Right kidney (tissue), 1 donor: ENCODE measurements at regions not wholly inside any gene's neighbourhood (a gene's known extent, or its start where the extent isn't known, plus 50 kb on each side); places are given as distances from the start of the nearest gene placed in this dataset.
"Not testable (repeated sequence)": the region's sequence is repeated elsewhere in the genome, so short reads cannot be mapped to it uniquely, and the experiment has no call there.

Source experiments
- DNase-seq: peaks from one replicate; pipeline ENCODE4 v3.0.0-alpha.2; 2016

GRCh38 chr12:107503887-107504885, 181.4 kb upstream of the PWP1 start:
- no peak for DNase-seq

- no peak for DNase-seq
Observed at GRCh38 chr12:107509421-107509820, 176.2 kb upstream of the PWP1 start.

GRCh38 chr12:107510211-107510610, 175.4 kb upstream of the PWP1 start:
- DNase-seq, result no peak

GRCh38 chr12:107511292-107511691, 174.3 kb upstream of the PWP1 start:
- DNase-seq, result no peak

GRCh38 chr12:107512391-107512790, 173.2 kb upstream of the PWP1 start:
- DNase-seq, result no peak

- DNase-seq, result no peak
Observed at GRCh38 chr12:107513184-107513583, 172.4 kb upstream of the PWP1 start.

- no peak for DNase-seq
Observed at GRCh38 chr12:107513636-107514400, 171.8 kb upstream of the PWP1 start.

GRCh38 chr12:107514887-107515445, 170.6 kb upstream of the PWP1 start:
- DNase-seq, result no peak

GRCh38 chr12:107515446-107515958, 170.1 kb upstream of the PWP1 start:
- no peak for DNase-seq

GRCh38 chr12:107517816-107518215, 167.8 kb upstream of the PWP1 start:
- not testable (repeated sequence) for DNase-seq

GRCh38 chr12:107518868-107519267, 166.7 kb upstream of the PWP1 start:
- no peak for DNase-seq

GRCh38 chr12:107519906-107520859, 165.4 kb upstream of the PWP1 start:
- DNase-seq, result no peak

GRCh38 chr12:107521826-107522355, 163.7 kb upstream of the PWP1 start:
- no peak for DNase-seq

GRCh38 chr12:107522692-107523477, 162.7 kb upstream of the PWP1 start:
- no peak for DNase-seq

- DNase-seq, result no peak
Observed at GRCh38 chr12:107523775-107524535, 161.6 kb upstream of the PWP1 start.

GRCh38 chr12:107525063-107525718, 160.4 kb upstream of the PWP1 start:
- DNase-seq, result no peak

GRCh38 chr12:107525719-107526554, 159.7 kb upstream of the PWP1 start:
- DNase-seq, result no peak

- no peak for DNase-seq
Observed at GRCh38 chr12:107526555-107527180, 158.9 kb upstream of the PWP1 start.
